Vagina (tissue), 2 donors: ENCODE measurements at regions not wholly inside any gene's neighbourhood (a gene's known extent, or its start where the extent isn't known, plus 50 kb on each side); places are given as distances from the start of the nearest gene placed in this dataset.

Experiments
- CTCF ChIP-seq, 3 experiments: fragments of 450-650 bp in 2 of 3; fragments of 200-600 bp in 1 of 3; sonication (generic) in 1 of 3; IDR thresholded peaks; one replicate each; pipeline ENCODE4 v1.5.1; 2017 to 2019; ENCODE audit warnings: antibody characterized with exemption in 3 of 3, mild to moderate bottlenecking in 2 of 3, moderate library complexity in 2 of 3
- POLR2AphosphoS5 ChIP-seq, 2 donors: sonication (generic); formaldehyde crosslinking; IDR thresholded peaks; one replicate each; pipeline ENCODE4 v1.9.0; 2017; ENCODE audit warnings: antibody characterized with exemption in 2 of 2, mild to moderate bottlenecking in 2 of 2, low read depth in 1 of 2; ENCODE audit not compliant: insufficient read depth in 1 of 2

- TF ChIP-seq POLR2AphosphoS5 (IDR thresholded peaks at IDR 0.05; ENCODE audit: insufficient read depth in 1 of 2, low read depth in 1 of 2) (no peak), CTCF (IDR thresholded peaks at IDR 0.05) (no peak)
Measured at GRCh38 chr5:173429489-173430150, 101.4 kb upstream of the STC2 start.
